ENCODE measurements at regions not wholly inside any gene's neighbourhood (a gene's known extent, or its start where the extent isn't known, plus 50 kb on each side); places are given as distances from the start of the nearest gene placed in this dataset.

GRCh38 chr1:218079347-218079746 lies 205.7 kb upstream of the RRP15 start:
- TF ChIP-seq TCF3 (IDR thresholded peaks at IDR 0.05; ENCODE audit: borderline replicate concordance, insufficient read depth, low read depth, low read length) (no peak), RCOR1 (conservative IDR thresholded peaks at IDR 0.05; ENCODE audit: low read depth, low read length) (no peak), CBX5 (IDR thresholded peaks at IDR 0.05; ENCODE audit: low read depth) (no peak), SMAD5 (IDR thresholded peaks at IDR 0.05; ENCODE audit: low read depth) (no peak), ZNF687 (IDR thresholded peaks at IDR 0.05) (no peak), ETV6 (conservative IDR thresholded peaks at IDR 0.05 in 1 of 2, IDR thresholded peaks at IDR 0.05 in 1 of 2; ENCODE audit: borderline replicate concordance in 1 of 2, low read depth in 1 of 2) (no peak), REST (IDR thresholded peaks at IDR 0.05; ENCODE audit: low read depth, low read length) (no peak), CTCF (IDR thresholded peaks at IDR 0.05 in 2 of 3, conservative IDR thresholded peaks at IDR 0.05 in 1 of 3; ENCODE audit: control insufficient read depth in 2 of 3, extremely low read depth in 1 of 3, insufficient read depth in 1 of 3, low read depth in 3 of 3, low read length in 3 of 3) (no peak), CBX3 (IDR thresholded peaks at IDR 0.05; ENCODE audit: borderline replicate concordance, low read depth) (no peak), RAD51 (IDR thresholded peaks at IDR 0.05) (no peak), KLF5 (IDR thresholded peaks at IDR 0.05; ENCODE audit: partially characterized antibody) (no peak), USF1 (IDR thresholded peaks at IDR 0.05; ENCODE audit: borderline replicate concordance, extremely low read length, insufficient read depth, low read depth, low read length) (no peak)
